Effector memory CD4-positive, alpha-beta T cell (primary cell): ENCODE measurements at regions not wholly inside any gene's neighbourhood (a gene's known extent, or its start where the extent isn't known, plus 50 kb on each side); places are given as distances from the start of the nearest gene placed in this dataset.

ENCODE experiments used
- DNase-seq, 3 donors: peaks; one replicate each; pipeline ENCODE4 v3.0.0-alpha.2; 2020
- H3K27ac ChIP-seq: 2 replicates; pipeline ENCODE4 v1.7.0; 2013; ENCODE audit warnings: mild to moderate bottlenecking, low read length, moderate library complexity; ENCODE audit not compliant: insufficient read depth, poor library complexity, severe bottlenecking
- H3K27me3 ChIP-seq: replicated peaks from 2 replicates; pipeline ENCODE4 v1.7.0; 2013; ENCODE audit warnings: mild to moderate bottlenecking, low read length; ENCODE audit not compliant: insufficient read depth, control insufficient read depth, poor library complexity, severe bottlenecking
- H3K36me3 ChIP-seq: 2 replicates; pipeline ENCODE4 v1.7.0; 2013; ENCODE audit warnings: mild to moderate bottlenecking, low read length, moderate library complexity; ENCODE audit not compliant: control insufficient read depth, insufficient read depth
- H3K4me1 ChIP-seq: 2 replicates; pipeline ENCODE4 v1.7.0; 2013; ENCODE audit warnings: low read length, mild to moderate bottlenecking; ENCODE audit not compliant: control insufficient read depth, insufficient read depth, poor library complexity, severe bottlenecking
- H3K4me3 ChIP-seq: 2 replicates; pipeline ENCODE4 v1.7.0; 2013; ENCODE audit warnings: low read length, low read depth, mild to moderate bottlenecking; ENCODE audit not compliant: insufficient read depth, poor library complexity, severe bottlenecking
- H3K9me3 ChIP-seq: 2 replicates; pipeline ENCODE4 v1.7.0; 2013; ENCODE audit warnings: mild to moderate bottlenecking, low read length, moderate library complexity; ENCODE audit not compliant: control insufficient read depth

GRCh38 chr14:98878282-98878681, 393.7 kb downstream of the BCL11B start:
- H3K9me3 ChIP-seq: no peaks in the 10 kb centered on the region

DNA sequence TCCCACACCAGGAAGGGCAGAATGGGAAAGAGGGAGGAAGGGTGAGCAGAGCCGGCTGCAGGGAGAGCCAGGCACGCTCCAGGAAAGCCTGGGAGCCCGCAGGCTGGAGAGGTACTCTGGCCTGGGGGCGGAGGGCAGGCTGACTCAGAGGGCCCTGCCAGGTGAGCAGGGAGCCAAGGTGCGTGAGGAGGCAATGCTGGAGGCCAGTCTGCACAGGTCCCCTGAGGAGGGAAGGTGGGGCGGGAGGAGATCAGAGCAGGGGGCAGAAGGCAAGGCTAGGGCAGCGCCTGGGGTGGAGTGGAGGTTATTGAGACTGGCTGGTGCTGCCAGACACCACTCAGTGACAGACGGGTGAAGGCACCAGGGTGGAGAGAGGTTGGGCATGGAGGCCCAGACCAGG, 385.0 kb downstream of the BCL11B start:
- no peak for DNase-seq
- Histone ChIP-seq H3K9me3 (no peaks in the 10 kb centered on the region), H3K27ac (no peak overlapping the region), H3K36me3 (no peaks in the 10 kb centered on the region), H3K27me3 (no peaks in the 10 kb centered on the region), H3K4me3 (no peak overlapping the region), H3K4me1 (no peaks in the 10 kb centered on the region)

More at GRCh38 chr14:98878282-98878681, 393.7 kb downstream of the BCL11B start:
- no peak overlapping the region for H3K27ac ChIP-seq
- no peak for DNase-seq
- no peaks in the 10 kb centered on the region for H3K36me3 ChIP-seq
- no peaks in the 10 kb centered on the region for H3K4me1 ChIP-seq
- H3K4me3 ChIP-seq: no peak overlapping the region
- H3K27me3 ChIP-seq: no peaks in the 10 kb centered on the region

DNA sequence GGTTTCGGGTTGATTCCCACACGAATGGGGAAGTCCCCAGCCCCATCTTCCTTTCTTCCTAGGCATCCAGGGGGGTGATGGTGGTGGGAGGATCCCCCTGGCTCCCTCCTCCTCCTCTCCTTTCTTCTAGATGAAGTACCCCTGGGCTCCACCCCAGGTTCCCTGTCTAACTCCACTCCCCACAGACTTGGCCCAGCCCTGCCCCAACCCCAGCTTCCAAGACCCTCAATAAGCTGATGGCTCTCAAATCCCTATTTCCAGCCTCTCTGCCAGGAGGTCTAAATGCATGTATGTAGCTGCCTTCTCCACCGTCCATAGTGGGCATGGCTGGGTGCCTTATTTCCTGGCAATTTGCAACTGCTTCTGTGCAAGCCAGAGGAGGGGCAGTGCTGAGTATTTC, 383.7 kb downstream of the BCL11B start:
- Histone ChIP-seq H3K27ac (no peak overlapping the region), H3K4me3 (no peak overlapping the region), H3K9me3 (no peaks in the 10 kb centered on the region), H3K27me3 (no peaks in the 10 kb centered on the region), H3K4me1 (no peaks in the 10 kb centered on the region), H3K36me3 (no peaks in the 10 kb centered on the region)
- no peak for DNase-seq

DNA sequence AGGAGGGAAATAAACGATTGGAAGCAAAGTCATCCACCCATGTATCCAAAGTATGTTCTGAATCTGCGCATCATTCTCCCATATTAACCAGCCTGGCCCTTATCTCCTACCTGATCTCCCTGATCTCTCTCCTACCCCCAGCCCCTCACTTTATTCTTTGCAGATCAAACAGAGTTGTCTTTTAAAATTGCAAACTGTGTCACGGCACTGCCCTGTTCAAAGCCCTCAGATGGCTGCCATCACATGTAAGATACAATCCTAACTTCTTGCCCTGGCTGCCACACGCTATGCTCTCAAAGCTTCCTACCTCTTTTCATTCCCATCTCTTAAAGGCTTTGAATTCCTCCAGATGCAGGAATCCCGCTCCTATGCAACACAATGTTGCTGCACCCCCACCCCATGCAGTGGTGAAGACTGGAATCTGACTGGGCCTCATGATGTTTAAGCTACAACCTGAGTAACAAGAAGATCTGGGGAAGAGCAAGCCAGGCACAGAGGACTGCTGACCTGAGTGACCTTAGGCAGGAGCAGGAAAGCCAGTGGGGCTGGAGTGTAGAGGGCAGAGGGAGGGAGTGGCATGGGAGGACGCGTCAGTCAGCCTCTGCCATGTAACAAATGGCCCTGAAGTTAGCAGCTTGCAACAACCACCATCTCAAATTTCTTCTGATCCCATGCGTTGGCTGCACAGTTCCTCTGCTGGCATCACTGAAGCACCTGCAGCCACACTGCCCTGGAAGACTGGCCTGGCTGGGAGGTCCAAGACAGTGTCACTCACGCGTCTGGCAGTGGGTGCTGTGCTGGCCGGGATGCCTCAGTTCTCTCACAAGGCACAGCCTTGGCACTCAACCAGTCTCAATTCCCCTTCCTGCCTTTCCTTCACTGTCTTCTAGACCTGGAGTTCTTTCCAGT, 382.8 kb downstream of the BCL11B start:
- no peaks in the 10 kb centered on the region for H3K9me3 ChIP-seq
- no peak for DNase-seq
- H3K36me3 ChIP-seq: no peaks in the 10 kb centered on the region
- no peak overlapping the region for H3K4me3 ChIP-seq
- no peak overlapping the region for H3K27ac ChIP-seq
- no peaks in the 10 kb centered on the region for H3K4me1 ChIP-seq
- no peaks in the 10 kb centered on the region for H3K27me3 ChIP-seq

- no peaks in the 10 kb centered on the region for H3K4me1 ChIP-seq
- H3K27ac ChIP-seq: no peak overlapping the region
- no peak overlapping the region for H3K4me3 ChIP-seq
- H3K36me3 ChIP-seq: no peaks in the 10 kb centered on the region
- DNase-seq: no peak
- H3K27me3 ChIP-seq: no peaks in the 10 kb centered on the region
- H3K9me3 ChIP-seq: no peaks in the 10 kb centered on the region
Measured at GRCh38 chr14:98889836-98890185, 382.2 kb downstream of the BCL11B start.

GRCh38 chr14:98890556-98891340, 381.2 kb downstream of the BCL11B start:
- Histone ChIP-seq H3K27me3 (no peaks in the 10 kb centered on the region), H3K27ac (no peak overlapping the region), H3K9me3 (no peaks in the 10 kb centered on the region), H3K36me3 (no peaks in the 10 kb centered on the region), H3K4me3 (no peak overlapping the region), H3K4me1 (no peaks in the 10 kb centered on the region)
- no peak for DNase-seq

- H3K9me3 ChIP-seq: no peaks in the 10 kb centered on the region
- H3K4me1 ChIP-seq: no peaks in the 10 kb centered on the region
- no peak overlapping the region for H3K4me3 ChIP-seq
- no peak overlapping the region for H3K27ac ChIP-seq
- H3K36me3 ChIP-seq: no peaks in the 10 kb centered on the region
- DNase-seq: no peak
- no peaks in the 10 kb centered on the region for H3K27me3 ChIP-seq
Measured at GRCh38 chr14:98893675-98894074, 378.3 kb downstream of the BCL11B start.

GRCh38 chr14:98894600-98894999, 377.4 kb downstream of the BCL11B start:
- no peaks in the 10 kb centered on the region for H3K27me3 ChIP-seq
- no peak for DNase-seq
- H3K4me1 ChIP-seq: no peaks in the 10 kb centered on the region
- no peaks in the 10 kb centered on the region for H3K36me3 ChIP-seq
- no peak overlapping the region for H3K4me3 ChIP-seq
- no peak overlapping the region for H3K27ac ChIP-seq
- H3K9me3 ChIP-seq: no peaks in the 10 kb centered on the region

GRCh38 chr14:98896449-98896848, 375.5 kb downstream of the BCL11B start:
- no peak for DNase-seq
- no peaks in the 10 kb centered on the region for H3K36me3 ChIP-seq
- no peaks in the 10 kb centered on the region for H3K4me1 ChIP-seq
- no peak overlapping the region for H3K27ac ChIP-seq
- no peaks in the 10 kb centered on the region for H3K27me3 ChIP-seq
- H3K4me3 ChIP-seq: no peak overlapping the region
- no peaks in the 10 kb centered on the region for H3K9me3 ChIP-seq
